EL (cell line): ENCODE measurements at regions not wholly inside any gene's neighbourhood (a gene's known extent, or its start where the extent isn't known, plus 50 kb on each side); places are given as distances from the start of the nearest gene placed in this dataset.

ENCODE experiments used
- DNase-seq: peaks from one replicate; pipeline ENCODE4 v3.0.0-alpha.2; 2016

GRCh38 chr7:35581605-35582210 is 113.2 kb downstream of the HERPUD2 start:
- no peak for DNase-seq

- no peak for DNase-seq
Measured at GRCh38 chr7:35576031-35576573, 118.8 kb downstream of the HERPUD2 start.

- DNase-seq, result no peak
Measured at GRCh38 chr7:35571611-35572240, 123.2 kb downstream of the HERPUD2 start.

- DNase-seq, result no peak
Measured at GRCh38 chr7:35570937-35571336, 124.0 kb downstream of the HERPUD2 start.

- no peak for DNase-seq
Measured at GRCh38 chr7:35565927-35566326, 129.0 kb downstream of the HERPUD2 start.

- no peak for DNase-seq
Measured at GRCh38 chr7:35558841-35559240, 136.1 kb downstream of the HERPUD2 start.

- DNase-seq, result no peak
Measured at GRCh38 chr7:35556515-35557471, 138.1 kb downstream of the HERPUD2 start.

- peak; percentile 12 for DNase-seq
Measured at GRCh38 chr7:35555934-35556333, 139.0 kb downstream of the HERPUD2 start.

- DNase-seq, result no peak
Measured at GRCh38 chr7:35555386-35555785, 139.5 kb downstream of the HERPUD2 start.

GRCh38 chr7:35553519-35553918 is 141.4 kb downstream of the HERPUD2 start:
- no peak for DNase-seq

- no peak for DNase-seq
Measured at GRCh38 chr7:35552691-35553090, 142.2 kb downstream of the HERPUD2 start.

GRCh38 chr7:35551321-35552081 is 143.4 kb downstream of the HERPUD2 start:
- DNase-seq, result no peak

- no peak for DNase-seq
Measured at GRCh38 chr7:35550831-35551230, 144.1 kb downstream of the HERPUD2 start.

GRCh38 chr7:35549781-35550180 is 145.2 kb downstream of the HERPUD2 start:
- no peak for DNase-seq

- no peak for DNase-seq
Measured at GRCh38 chr7:35548291-35548690, 146.6 kb downstream of the HERPUD2 start.

- no peak for DNase-seq
Measured at GRCh38 chr7:35546691-35547429, 148.1 kb downstream of the HERPUD2 start.

GRCh38 chr7:35545831-35546230 is 149.1 kb downstream of the HERPUD2 start:
- DNase-seq, result no peak

GRCh38 chr7:35544028-35544742 is 150.8 kb downstream of the HERPUD2 start:
- no peak for DNase-seq

GRCh38 chr7:35537067-35538023 is 157.6 kb downstream of the HERPUD2 start:
- DNase-seq, result peak; percentile 71

GRCh38 chr7:35536396-35536826 is 158.5 kb downstream of the HERPUD2 start:
- DNase-seq, result no peak
